H1 (cell line): ENCODE measurements at regions not wholly inside any gene's neighbourhood (a gene's known extent, or its start where the extent isn't known, plus 50 kb on each side); places are given as distances from the start of the nearest gene placed in this dataset.

Experiments
- CTCF ChIA-PET: fragments of 300-600 bp; sonication (Branson Sonifier 250); formaldehyde crosslinking; loops from one replicate; lab custom pipeline; 2021; ENCODE audit not compliant: partially characterized antibody; lab: Charles Lee
- POLR2A ChIA-PET: fragments of 300-600 bp; sonication (Branson Sonifier 250); formaldehyde crosslinking; loops from one replicate; lab custom pipeline; 2021; ENCODE audit warnings: inconsistent platforms; ENCODE audit not compliant: partially characterized antibody; lab: Charles Lee
- DNase-seq, 2 experiments: peaks; one replicate each; pipeline versions ENCODE4 v3.0.0 to v3.0.0-alpha.2; 2010 to 2022; ENCODE audit warnings: low spot score in 2 of 2, low read depth in 1 of 2, mixed read lengths in 1 of 2
- FAIRE-seq: peaks from 2 replicates; lab custom pipeline; 2011; peaks lifted over from hg19 to GRCh38; lab: Jason Lieb, UNC
- H2AFZ ChIP-seq: 2 replicates; pipeline ENCODE4 v1.8.1; 2012; ENCODE audit warnings: low read length, inconsistent platforms
- H2AK5ac ChIP-seq: 2 replicates; pipeline ENCODE4 v1.6.1; 2013; ENCODE audit warnings: low read depth, low read length
- H2BK120ac ChIP-seq: replicated peaks from 2 replicates; pipeline ENCODE3; 2013; ENCODE audit warnings: low read depth, low read length, inconsistent platforms
- H2BK12ac ChIP-seq: 2 replicates; pipeline ENCODE4 v1.6.1; 2013; ENCODE audit warnings: low read depth, low read length
- H2BK15ac ChIP-seq: 2 replicates; pipeline ENCODE4 v1.6.1; 2013; ENCODE audit warnings: low read length
- H2BK20ac ChIP-seq: 2 replicates; pipeline ENCODE4 v1.6.1; 2013; ENCODE audit warnings: low read length
- H2BK5ac ChIP-seq: 2 replicates; pipeline ENCODE4 v1.6.1; 2013; ENCODE audit warnings: low read depth, low read length
- H3K14ac ChIP-seq: 2 replicates; pipeline ENCODE4 v1.6.1; 2013; ENCODE audit warnings: inconsistent platforms; ENCODE audit not compliant: insufficient read length
- H3K18ac ChIP-seq: 2 replicates; pipeline ENCODE4 v1.6.1; 2013; ENCODE audit warnings: low read length; ENCODE audit errors: extremely low read depth
- H3K23ac ChIP-seq: 2 replicates; pipeline ENCODE4 v1.6.1; 2013; ENCODE audit warnings: inconsistent platforms; ENCODE audit not compliant: insufficient read length
- H3K23me2 ChIP-seq: 2 replicates; pipeline ENCODE4 v1.6.1; 2013; ENCODE audit warnings: low read depth, low read length
- H3K27ac ChIP-seq: 2 replicates; pipeline ENCODE4 v1.6.1; 2011; ENCODE audit warnings: low read depth, low read length, inconsistent platforms
- H3K27me3 ChIP-seq, 4 experiments: replicated peaks in 1 of 4; 1 replicate in 1 of 4; 2 replicates in 3 of 4; pipeline versions ENCODE4 v1.6.1 to v1.8.1; 2011 to 2013; ENCODE audit warnings: low read length in 3 of 4, mild to moderate bottlenecking in 3 of 4, inconsistent platforms in 2 of 4, mixed read lengths in 2 of 4, moderate library complexity in 1 of 4; ENCODE audit not compliant: control insufficient read depth in 3 of 4, insufficient read depth in 3 of 4; ENCODE audit errors: extremely low read depth in 1 of 4
- H3K36me3 ChIP-seq, 4 experiments: 2 replicates each; pipeline versions ENCODE4 v1.6.1 to v1.8.1; 2011 to 2013; ENCODE audit warnings: mild to moderate bottlenecking in 4 of 4, low read length in 3 of 4, moderate library complexity in 2 of 4, control low read depth in 1 of 4, inconsistent platforms in 1 of 4; ENCODE audit not compliant: insufficient read depth in 4 of 4, control insufficient read depth in 2 of 4
- H3K4ac ChIP-seq: replicated peaks from 2 replicates; pipeline ENCODE3; 2013; ENCODE audit warnings: low read length, low read depth, mixed read lengths, inconsistent platforms; ENCODE audit not compliant: insufficient read length
- H3K4me1 ChIP-seq, 4 experiments: replicated peaks in 1 of 4; 1 replicate in 1 of 4; 2 replicates in 3 of 4; pipeline versions ENCODE4 v1.6.1 to v1.8.1; 2011 to 2013; ENCODE audit warnings: low read length in 3 of 4, inconsistent platforms in 2 of 4, mixed read lengths in 1 of 4; ENCODE audit not compliant: insufficient read depth in 4 of 4, control insufficient read depth in 3 of 4
- H3K4me2 ChIP-seq, 2 experiments: 2 replicates each; pipeline versions ENCODE4 v1.6.1 to v1.8.1; 2011 to 2013; ENCODE audit warnings: low read depth in 2 of 2, low read length in 2 of 2, control low read depth in 1 of 2, inconsistent platforms in 1 of 2, mild to moderate bottlenecking in 1 of 2; ENCODE audit not compliant: insufficient read depth in 1 of 2
- H3K4me3 ChIP-seq, 4 experiments: fragments of 200-600, 300-600 bp in 1 of 4; sonication (generic), shearing (Covaris generic), sonication (Bioruptor Twin) in 1 of 4; 2 replicates each; pipeline versions ENCODE4 v1.5.1 to v1.8.1; 2011 to 2016; ENCODE audit warnings: low read length in 4 of 4, low read depth in 3 of 4, control low read depth in 2 of 4, inconsistent platforms in 2 of 4, mild to moderate bottlenecking in 2 of 4, mixed read lengths in 1 of 4, moderate library complexity in 1 of 4; ENCODE audit not compliant: insufficient read depth in 2 of 4; ENCODE audit errors: extremely low read depth in 1 of 4
- H3K56ac ChIP-seq: replicated peaks from 2 replicates; pipeline ENCODE3; 2013; ENCODE audit warnings: low read depth, mild to moderate bottlenecking, mixed read lengths, low read length, inconsistent platforms; ENCODE audit not compliant: insufficient read length
- H3K79me1 ChIP-seq: 2 replicates; pipeline ENCODE4 v1.6.1; 2013; ENCODE audit warnings: low read depth, low read length, control low read depth
- H3K79me2 ChIP-seq, 2 experiments: 2 replicates each; pipeline versions ENCODE4 v1.6.1 to v1.8.1; 2012 to 2013; ENCODE audit warnings: low read length in 2 of 2, mild to moderate bottlenecking in 2 of 2, inconsistent platforms in 1 of 2; ENCODE audit not compliant: insufficient read depth in 2 of 2, control insufficient read depth in 1 of 2
- H3K9ac ChIP-seq, 4 experiments: replicated peaks in 1 of 4; 1 replicate in 1 of 4; 2 replicates in 3 of 4; pipeline versions ENCODE4 v1.6.1 to v1.8.1; 2011 to 2013; ENCODE audit warnings: low read depth in 3 of 4, low read length in 3 of 4, control low read depth in 2 of 4, mild to moderate bottlenecking in 2 of 4, moderate library complexity in 2 of 4, inconsistent platforms in 1 of 4; ENCODE audit errors: extremely low read depth in 1 of 4
- H3K9me3 ChIP-seq, 2 experiments: 2 replicates each; pipeline versions ENCODE4 v1.6.1 to v1.8.1; 2012 to 2013; ENCODE audit warnings: mild to moderate bottlenecking in 2 of 2, moderate library complexity in 2 of 2, control low read depth in 1 of 2, inconsistent platforms in 1 of 2, low read depth in 1 of 2, low read length in 1 of 2, mixed read lengths in 1 of 2; ENCODE audit not compliant: insufficient read depth in 2 of 2
- H4K20me1 ChIP-seq, 2 experiments: replicated peaks in 1 of 2; 2 replicates each; pipeline versions ENCODE3 to v1.8.1; 2011 to 2013; ENCODE audit warnings: inconsistent platforms in 2 of 2, low read length in 2 of 2, mild to moderate bottlenecking in 1 of 2; ENCODE audit not compliant: insufficient read depth in 2 of 2, control insufficient read depth in 1 of 2
- H4K5ac ChIP-seq: 2 replicates; pipeline ENCODE4 v1.6.1; 2013; ENCODE audit warnings: low read length, low read depth, mixed read lengths, inconsistent platforms; ENCODE audit not compliant: insufficient read length
- H4K8ac ChIP-seq: 2 replicates; pipeline ENCODE4 v1.8.0; 2013; ENCODE audit warnings: mild to moderate bottlenecking, moderate library complexity, low read length, inconsistent platforms; ENCODE audit not compliant: insufficient read depth; ENCODE audit errors: extremely low read depth
- H4K91ac ChIP-seq: replicated peaks from 2 replicates; pipeline ENCODE3; 2013; ENCODE audit warnings: low read length, mixed read lengths, inconsistent platforms; ENCODE audit not compliant: insufficient read length
- CHD1 ChIP-seq: IDR thresholded peaks from 2 replicates; pipeline ENCODE4 v1.6.1; 2012; ENCODE audit warnings: low read depth, low read length, improper control_type of control experiment
- CREB1 ChIP-seq: IDR thresholded peaks from 2 replicates; pipeline ENCODE4 v1.6.1; 2012; ENCODE audit warnings: inconsistent platforms
- CTBP2 ChIP-seq: IDR thresholded peaks from 2 replicates; pipeline ENCODE4 v1.7.0; 2011; ENCODE audit warnings: borderline replicate concordance, mild to moderate bottlenecking, moderate library complexity, mixed read lengths, low read length; ENCODE audit not compliant: insufficient read depth, insufficient read length
- HDAC2 ChIP-seq, 2 experiments: fragments of 300-600 bp in 1 of 2; sonication (generic) in 1 of 2; IDR thresholded peaks; 2 replicates each; pipeline ENCODE4 v1.6.1; 2011 to 2012; ENCODE audit warnings: low read depth in 2 of 2, low read length in 2 of 2, mild to moderate bottlenecking in 2 of 2, moderate library complexity in 2 of 2, borderline replicate concordance in 1 of 2, inconsistent platforms in 1 of 2
- HDAC6 ChIP-seq: IDR thresholded peaks from one replicate; pipeline ENCODE4 v1.7.1; 2012; ENCODE audit warnings: low read depth, mild to moderate bottlenecking, inconsistent platforms, low read length, moderate library complexity
- NRF1 ChIP-seq: IDR thresholded peaks from 2 replicates; pipeline ENCODE4 v1.6.1; 2011; ENCODE audit warnings: mild to moderate bottlenecking, low read depth, low read length, improper control_type of control experiment
- RFX5 ChIP-seq: IDR thresholded peaks from 2 replicates; pipeline ENCODE4 v1.6.1; 2011; ENCODE audit warnings: low read depth, low read length, improper control_type of control experiment, borderline replicate concordance
- RNF2 ChIP-seq: fragments of 200-900, 300-1000 bp; sonication (generic); IDR thresholded peaks from 2 replicates; pipeline ENCODE4 v1.7.1; 2016; ENCODE audit warnings: borderline replicate concordance, low read depth, mild to moderate bottlenecking, antibody characterized with exemption, low read length; ENCODE audit not compliant: poor library complexity, severe bottlenecking; ENCODE audit errors: missing control alignments
- SIX5 ChIP-seq: IDR thresholded peaks from 2 replicates; pipeline ENCODE4 v1.6.1; 2011; ENCODE audit warnings: mild to moderate bottlenecking, low read depth, low read length
- SUZ12 ChIP-seq: fragments of 200-600 bp; sonication (generic); IDR thresholded peaks from 2 replicates; pipeline ENCODE4 v1.6.1; 2012; ENCODE audit warnings: mild to moderate bottlenecking, inconsistent platforms, low read length, moderate library complexity, mixed read lengths
- TBP ChIP-seq: IDR thresholded peaks from 2 replicates; pipeline ENCODE4 v1.6.1; 2011; ENCODE audit warnings: low read depth, low read length, improper control_type of control experiment
- ZNF274 ChIP-seq: IDR thresholded peaks from 2 replicates; pipeline ENCODE4 v1.7.0; 2012; ENCODE audit warnings: low read length, borderline replicate concordance; ENCODE audit errors: extremely low read depth
- WGBS, 2 experiments: shearing (Covaris generic) in 1 of 2; methylation state at CpG; one replicate each; pipeline versions ENCODE4 v1.1.6 to v1.1.7; 2013 to 2015; ENCODE audit warnings: low lambda C conversion rate in 2 of 2, mixed read lengths in 2 of 2, inconsistent platforms in 1 of 2, low coverage in 1 of 2, missing lambda C conversion rate in 1 of 2; ENCODE audit not compliant: insufficient replicate concordance in 2 of 2, insufficient coverage in 1 of 2, insufficient read length in 1 of 2; ENCODE audit errors: extremely low coverage in 1 of 2, missing lambda C conversion rate in 1 of 2; 5-methylcytosine and 5-hydroxymethylcytosine counted together
- TF ChIP-seq, protein P1 (sequence below): IDR thresholded peaks from 2 replicates; pipeline ENCODE4 v1.6.1; 2011; ENCODE audit warnings: low read length, improper control_type of control experiment

DNA sequence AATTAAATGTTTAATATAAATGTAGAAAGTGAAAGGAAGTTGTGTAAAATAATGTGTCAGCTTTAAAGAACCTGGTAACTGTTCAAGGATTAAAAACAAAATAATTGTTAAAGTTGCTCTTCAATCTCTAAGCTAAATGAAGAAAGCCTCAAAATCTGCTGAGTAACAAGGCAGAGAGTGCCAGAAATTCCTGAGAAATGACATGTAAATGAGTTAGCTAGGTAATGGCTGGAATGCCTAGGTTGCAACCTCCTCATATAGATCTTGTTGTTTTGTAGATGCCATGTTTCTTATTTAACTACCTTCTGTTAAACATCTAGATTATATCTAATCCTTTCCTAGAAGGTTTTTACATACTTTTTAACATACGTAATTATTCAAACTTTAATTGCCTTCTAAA, 763.6 kb upstream of the AGA start:
- Histone ChIP-seq H3K4ac (no peak overlapping the region), H2BK12ac (no peak overlapping the region), H2BK15ac (no peak overlapping the region), H3K4me2 (no peak overlapping the region), H3K23ac (no peak overlapping the region), H3K4me1 (no peaks in the 10 kb centered on the region), H3K23me2 (no peaks in the 10 kb centered on the region), H2BK120ac (no peak overlapping the region), H3K56ac (no peak overlapping the region), H4K5ac (no peak overlapping the region), H3K79me1 (no peaks in the 10 kb centered on the region), H3K14ac (no peak overlapping the region), H4K91ac (no peak overlapping the region), H3K4me3 (no peak overlapping the region), H2BK5ac (no peak overlapping the region), H3K36me3 (no peaks in the 10 kb centered on the region; a peak in 2 of 8 replicates), H3K27me3 (no peaks in the 10 kb centered on the region), H4K20me1 (no peaks in the 10 kb centered on the region), H3K79me2 (no peaks in the 10 kb centered on the region), H4K8ac (no peak overlapping the region), H2BK20ac (no peak overlapping the region), H3K18ac (no peak overlapping the region), H2AK5ac (no peak overlapping the region), H2AFZ (no peak overlapping the region), H3K9me3 (peaks cover 12 to 18% of the 10 kb centered on the region in 2 experiments; a peak in 3 of 4 replicates), H3K27ac (no peak overlapping the region), H3K9ac (no peak overlapping the region)
- POLR2A ChIA-PET: no interaction called here
- DNase-seq (no peak), FAIRE-seq (no peak)
- WGBS, 2 experiments: 78% methylated on average over 1 of the region's 1 CpG; no CpG with 5 or more reads in 1 of the 2 experiments
- CTCF ChIA-PET: no interaction called here
- no peak for TF ChIP-seq SUZ12
- TF ChIP-seq RFX5: no peak
- TF ChIP-seq CREB1: no peak
- no peak for TF ChIP-seq ZNF274
- TF ChIP-seq CHD1: no peak
- TF ChIP-seq, protein P1, sequence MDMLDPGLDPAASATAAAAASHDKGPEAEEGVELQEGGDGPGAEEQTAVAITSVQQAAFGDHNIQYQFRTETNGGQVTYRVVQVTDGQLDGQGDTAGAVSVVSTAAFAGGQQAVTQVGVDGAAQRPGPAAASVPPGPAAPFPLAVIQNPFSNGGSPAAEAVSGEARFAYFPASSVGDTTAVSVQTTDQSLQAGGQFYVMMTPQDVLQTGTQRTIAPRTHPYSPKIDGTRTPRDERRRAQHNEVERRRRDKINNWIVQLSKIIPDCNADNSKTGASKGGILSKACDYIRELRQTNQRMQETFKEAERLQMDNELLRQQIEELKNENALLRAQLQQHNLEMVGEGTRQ: no peak
- TF ChIP-seq SIX5: no peak
- TF ChIP-seq NRF1: no peak
- no peak for TF ChIP-seq TBP
- TF ChIP-seq RNF2: no peak
- no peak for TF ChIP-seq HDAC2 (IDR thresholded peaks at IDR 0.05; ENCODE audit: borderline replicate concordance in 1 of 2, low read depth in 2 of 2, low read length in 2 of 2)
- no peak for TF ChIP-seq CTBP2
- no peak for TF ChIP-seq HDAC6
